Stomach (tissue), 4 donors: ENCODE measurements at regions not wholly inside any gene's neighbourhood (a gene's known extent, or its start where the extent isn't known, plus 50 kb on each side); places are given as distances from the start of the nearest gene placed in this dataset.

Source experiments
- POLR2A ChIP-seq, 4 donors: fragments of 450-650 bp; IDR thresholded peaks; one replicate each; pipeline ENCODE4 v1.6.1; 2016; ENCODE audit warnings: antibody characterized with exemption in 4 of 4, control low read depth in 2 of 4, mild to moderate bottlenecking in 1 of 4, moderate library complexity in 1 of 4
- POLR2AphosphoS5 ChIP-seq, 3 donors: sonication (generic); formaldehyde crosslinking; IDR thresholded peaks; one replicate each; pipeline ENCODE4 v1.6.1; 2016; ENCODE audit warnings: antibody characterized with exemption in 3 of 3
- TF ChIP-seq, protein P1 (sequence below), 7 experiments: fragments of 450-650 bp in 4 of 7; fragments of 200-600 bp in 3 of 7; sonication (generic) in 3 of 7; IDR thresholded peaks; one replicate each; pipeline ENCODE4 v1.5.1; 2016 to 2019; ENCODE audit warnings: antibody characterized with exemption in 7 of 7, control low read depth in 2 of 7, mild to moderate bottlenecking in 1 of 7

DNA sequence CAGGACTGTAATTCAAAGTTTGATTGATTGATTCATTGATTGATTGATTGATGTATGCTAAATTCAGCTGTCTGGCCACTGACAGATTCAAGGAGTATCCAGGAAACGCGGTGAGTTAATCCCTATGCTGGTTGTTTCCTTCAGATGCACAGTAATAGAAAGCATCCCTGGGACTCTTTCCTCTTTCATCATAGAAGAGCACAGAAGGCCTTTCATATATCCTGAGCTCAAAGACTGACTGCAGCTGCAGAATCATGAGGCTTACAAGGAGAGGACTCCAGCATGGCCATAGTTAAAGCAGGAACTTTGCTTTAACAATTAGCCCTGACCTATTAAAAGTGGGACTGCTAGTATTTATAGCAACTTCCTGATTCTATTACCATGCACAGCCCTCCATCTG lies 187.7 kb upstream of the TMTC1 start:
- TF ChIP-seq, protein P1, sequence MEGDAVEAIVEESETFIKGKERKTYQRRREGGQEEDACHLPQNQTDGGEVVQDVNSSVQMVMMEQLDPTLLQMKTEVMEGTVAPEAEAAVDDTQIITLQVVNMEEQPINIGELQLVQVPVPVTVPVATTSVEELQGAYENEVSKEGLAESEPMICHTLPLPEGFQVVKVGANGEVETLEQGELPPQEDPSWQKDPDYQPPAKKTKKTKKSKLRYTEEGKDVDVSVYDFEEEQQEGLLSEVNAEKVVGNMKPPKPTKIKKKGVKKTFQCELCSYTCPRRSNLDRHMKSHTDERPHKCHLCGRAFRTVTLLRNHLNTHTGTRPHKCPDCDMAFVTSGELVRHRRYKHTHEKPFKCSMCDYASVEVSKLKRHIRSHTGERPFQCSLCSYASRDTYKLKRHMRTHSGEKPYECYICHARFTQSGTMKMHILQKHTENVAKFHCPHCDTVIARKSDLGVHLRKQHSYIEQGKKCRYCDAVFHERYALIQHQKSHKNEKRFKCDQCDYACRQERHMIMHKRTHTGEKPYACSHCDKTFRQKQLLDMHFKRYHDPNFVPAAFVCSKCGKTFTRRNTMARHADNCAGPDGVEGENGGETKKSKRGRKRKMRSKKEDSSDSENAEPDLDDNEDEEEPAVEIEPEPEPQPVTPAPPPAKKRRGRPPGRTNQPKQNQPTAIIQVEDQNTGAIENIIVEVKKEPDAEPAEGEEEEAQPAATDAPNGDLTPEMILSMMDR (IDR thresholded peaks at IDR 0.05), result no peak
- TF ChIP-seq POLR2A (IDR thresholded peaks at IDR 0.05) (no peak), POLR2AphosphoS5 (IDR thresholded peaks at IDR 0.05) (no peak)
